ENCODE measurements at regions not wholly inside any gene's neighbourhood (a gene's known extent, or its start where the extent isn't known, plus 50 kb on each side); places are given as distances from the start of the nearest gene placed in this dataset.

DNA sequence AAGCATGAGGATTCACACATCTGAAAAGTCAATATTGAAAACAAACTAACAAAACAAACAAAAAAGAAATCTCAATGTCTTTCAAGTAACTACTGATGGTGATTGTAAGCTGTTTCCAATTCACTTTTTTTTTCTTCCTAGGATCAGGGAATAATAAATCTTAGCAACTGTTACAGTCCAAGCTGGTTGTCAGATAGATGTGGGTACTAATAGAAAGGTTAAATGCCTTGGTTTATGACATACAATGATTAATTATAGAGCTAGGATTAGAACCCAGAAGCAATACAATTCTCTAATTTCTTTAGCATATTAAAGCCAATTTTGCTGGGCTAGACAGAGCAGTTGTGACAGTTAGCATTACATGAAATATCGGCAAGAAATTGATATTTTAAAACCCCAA is 1301.6 kb downstream of the EPHA7 start:
- Histone ChIP-seq H3K27ac (replicated peaks) (no peak overlapping the region), H3K27me3 (ENCODE audit: insufficient read depth, poor library complexity, severe bottlenecking) (peaks cover 2% of the 10 kb centered on the region), H3K4me3 (replicated peaks; ENCODE audit: insufficient read depth, low read length) (no peak overlapping the region)
- no peak for DNase-seq (ENCODE audit: low read depth in 1 of 2, low spot score in 1 of 2)
- TF ChIP-seq, protein P1, sequence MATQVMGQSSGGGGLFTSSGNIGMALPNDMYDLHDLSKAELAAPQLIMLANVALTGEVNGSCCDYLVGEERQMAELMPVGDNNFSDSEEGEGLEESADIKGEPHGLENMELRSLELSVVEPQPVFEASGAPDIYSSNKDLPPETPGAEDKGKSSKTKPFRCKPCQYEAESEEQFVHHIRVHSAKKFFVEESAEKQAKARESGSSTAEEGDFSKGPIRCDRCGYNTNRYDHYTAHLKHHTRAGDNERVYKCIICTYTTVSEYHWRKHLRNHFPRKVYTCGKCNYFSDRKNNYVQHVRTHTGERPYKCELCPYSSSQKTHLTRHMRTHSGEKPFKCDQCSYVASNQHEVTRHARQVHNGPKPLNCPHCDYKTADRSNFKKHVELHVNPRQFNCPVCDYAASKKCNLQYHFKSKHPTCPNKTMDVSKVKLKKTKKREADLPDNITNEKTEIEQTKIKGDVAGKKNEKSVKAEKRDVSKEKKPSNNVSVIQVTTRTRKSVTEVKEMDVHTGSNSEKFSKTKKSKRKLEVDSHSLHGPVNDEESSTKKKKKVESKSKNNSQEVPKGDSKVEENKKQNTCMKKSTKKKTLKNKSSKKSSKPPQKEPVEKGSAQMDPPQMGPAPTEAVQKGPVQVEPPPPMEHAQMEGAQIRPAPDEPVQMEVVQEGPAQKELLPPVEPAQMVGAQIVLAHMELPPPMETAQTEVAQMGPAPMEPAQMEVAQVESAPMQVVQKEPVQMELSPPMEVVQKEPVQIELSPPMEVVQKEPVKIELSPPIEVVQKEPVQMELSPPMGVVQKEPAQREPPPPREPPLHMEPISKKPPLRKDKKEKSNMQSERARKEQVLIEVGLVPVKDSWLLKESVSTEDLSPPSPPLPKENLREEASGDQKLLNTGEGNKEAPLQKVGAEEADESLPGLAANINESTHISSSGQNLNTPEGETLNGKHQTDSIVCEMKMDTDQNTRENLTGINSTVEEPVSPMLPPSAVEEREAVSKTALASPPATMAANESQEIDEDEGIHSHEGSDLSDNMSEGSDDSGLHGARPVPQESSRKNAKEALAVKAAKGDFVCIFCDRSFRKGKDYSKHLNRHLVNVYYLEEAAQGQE (IDR thresholded peaks at IDR 0.05; ENCODE audit: insufficient replicate concordance, low read depth): no peak
- TF ChIP-seq POLR2AphosphoS5 (IDR thresholded peaks at IDR 0.05; ENCODE audit: low read depth) (no peak), SPI1 (IDR thresholded peaks at IDR 0.05; ENCODE audit: borderline replicate concordance, low read depth) (no peak), GABPA (IDR thresholded peaks at IDR 0.05; ENCODE audit: low read depth) (no peak)

- no peak for DNase-seq (ENCODE audit: low read depth in 1 of 2, low spot score in 1 of 2)
- TF ChIP-seq CTCF (IDR thresholded peaks at IDR 0.05; ENCODE audit: insufficient read depth, low read length) (no peak), GABPA (IDR thresholded peaks at IDR 0.05; ENCODE audit: low read depth) (no peak), SPI1 (IDR thresholded peaks at IDR 0.05; ENCODE audit: borderline replicate concordance, low read depth) (no peak), POLR2AphosphoS5 (IDR thresholded peaks at IDR 0.05; ENCODE audit: low read depth) (no peak)
- TF ChIP-seq, protein P1 (IDR thresholded peaks at IDR 0.05; ENCODE audit: insufficient replicate concordance, low read depth): no peak
- Histone ChIP-seq H3K27ac (replicated peaks) (no peak overlapping the region), H3K4me3 (replicated peaks; ENCODE audit: insufficient read depth, low read length) (no peak overlapping the region), H3K27me3 (ENCODE audit: insufficient read depth, poor library complexity, severe bottlenecking) (no peaks in the 10 kb centered on the region)
Observed at GRCh38 chr6:92114797-92115196, 1304.6 kb downstream of the EPHA7 start.

GRCh38 chr6:92114091-92114675 is 1305.2 kb downstream of the EPHA7 start:
- Histone ChIP-seq H3K27me3 (ENCODE audit: insufficient read depth, poor library complexity, severe bottlenecking) (no peaks in the 10 kb centered on the region), H3K27ac (replicated peaks) (no peak overlapping the region), H3K4me3 (replicated peaks; ENCODE audit: insufficient read depth, low read length) (no peak overlapping the region)
- TF ChIP-seq POLR2AphosphoS5 (IDR thresholded peaks at IDR 0.05; ENCODE audit: low read depth) (no peak), GABPA (IDR thresholded peaks at IDR 0.05; ENCODE audit: low read depth) (no peak), CTCF (IDR thresholded peaks at IDR 0.05; ENCODE audit: insufficient read depth, low read length) (no peak), SPI1 (IDR thresholded peaks at IDR 0.05; ENCODE audit: borderline replicate concordance, low read depth) (no peak)
- TF ChIP-seq, protein P1 (IDR thresholded peaks at IDR 0.05; ENCODE audit: insufficient replicate concordance, low read depth): no peak
- DNase-seq (ENCODE audit: low read depth in 1 of 2, low spot score in 1 of 2): no peak
